ENCODE measurements at regions not wholly inside any gene's neighbourhood (a gene's known extent, or its start where the extent isn't known, plus 50 kb on each side); places are given as distances from the start of the nearest gene placed in this dataset.

DNA sequence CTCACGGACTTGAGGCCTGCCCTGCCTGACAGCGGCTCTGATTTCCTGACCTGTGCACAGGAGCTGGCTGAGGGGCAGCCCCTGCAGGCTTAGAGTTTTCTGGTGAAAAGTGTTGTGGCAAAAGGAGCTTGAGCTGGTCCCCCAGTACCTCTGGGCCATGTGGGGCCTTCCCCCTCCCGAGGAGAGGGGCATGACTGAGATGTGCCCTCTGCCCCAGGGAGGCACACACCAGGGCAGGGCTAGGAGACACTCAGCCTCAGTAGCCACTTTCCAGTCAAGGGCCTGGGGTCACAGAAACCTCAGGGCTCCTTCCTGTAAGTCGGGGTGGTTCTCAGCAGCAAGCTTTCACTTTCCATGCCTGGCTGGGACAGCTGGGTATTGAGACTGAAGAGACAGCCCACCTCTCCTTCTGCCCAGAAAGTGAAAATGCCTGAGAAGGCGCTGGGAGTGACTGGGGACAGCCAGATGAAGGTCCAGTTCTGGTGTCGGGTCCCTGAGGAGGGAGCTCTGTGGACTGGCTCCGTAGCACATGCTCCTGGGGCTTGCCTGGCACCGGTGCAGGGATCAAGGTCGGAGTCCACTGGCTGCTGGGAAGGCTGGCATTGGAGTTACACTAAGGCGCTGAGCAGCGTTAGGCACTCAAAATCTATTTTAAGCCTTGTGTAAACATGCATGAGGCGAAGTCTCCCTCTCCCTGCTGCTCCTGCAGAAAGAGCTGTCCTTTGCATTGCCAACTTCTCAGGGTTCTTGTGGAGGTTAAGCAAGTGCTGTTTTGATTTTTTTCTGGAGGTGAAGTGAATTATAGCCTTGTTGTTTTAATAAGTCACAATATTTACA is 394.9 kb downstream of the GADD45G start:
- Histone ChIP-seq H3K4ac (ENCODE audit: low read depth in 1 of 2, low read length in 2 of 2) (peak overlapping the region; percentile 83 to 86), H3K23ac (ENCODE audit: low read length in 2 of 2) (peak overlapping the region in 1 of 2 experiments; percentile 53), H2BK120ac (ENCODE audit: low read depth, low read length) (peak overlapping the region; percentile 90), H3K9ac (ENCODE audit: low read length) (peak overlapping the region; percentile 37), H2AFZ (ENCODE audit: low read depth, low read length) (peak overlapping the region; percentile 60), H2AK5ac (ENCODE audit: low read length, severe bottlenecking) (peak overlapping the region; percentile 61), H3K4me1 (ENCODE audit: control insufficient read depth, insufficient read depth, low read depth, low read length) (peaks cover 16% of the 10 kb centered on the region), H3K79me1 (replicated peaks; ENCODE audit: low read length, poor library complexity, severe bottlenecking) (no peaks in the 10 kb centered on the region), H3K27ac (ENCODE audit: low read length, poor library complexity, severe bottlenecking) (peak overlapping the region; percentile 41), H3K36me3 (ENCODE audit: control insufficient read depth in 1 of 2, insufficient read depth in 2 of 2, low read depth in 1 of 2, low read length in 2 of 2) (no peaks in the 10 kb centered on the region), H2BK5ac (ENCODE audit: low read depth, low read length, poor library complexity, severe bottlenecking) (peak overlapping the region; percentile 66), H3K4me2 (ENCODE audit: low read length, poor library complexity, severe bottlenecking) (peak overlapping the region; percentile 51), H3K9me3 (ENCODE audit: control insufficient read depth, low read length) (no peaks in the 10 kb centered on the region), H4K91ac (ENCODE audit: low read length) (peak overlapping the region; percentile 92), H2BK12ac (ENCODE audit: low read length in 2 of 2) (peak overlapping the region; percentile 69 to 99), H3K4me3 (ENCODE audit: insufficient read depth in 1 of 2, low read depth in 1 of 2, low read length in 2 of 2) (peak overlapping the region in 1 of 2 experiments; percentile 63), H2BK15ac (ENCODE audit: low read depth, poor library complexity, severe bottlenecking) (peak overlapping the region; percentile 80), H3K27me3 (ENCODE audit: control insufficient read depth in 1 of 2, insufficient read depth in 1 of 2, low read length in 2 of 2) (no peaks in the 10 kb centered on the region), H3K18ac (ENCODE audit: low read depth in 1 of 2, low read length in 2 of 2) (peak overlapping the region; percentile 79 to 85), H4K8ac (ENCODE audit: low read length) (peak overlapping the region; percentile 86), H3K14ac (ENCODE audit: low read length in 2 of 2) (peak overlapping the region in 1 of 2 experiments; percentile 91)
- DNase-seq = peak; percentile 88
- WGBS = 28% methylated on average over 12 of the region's 12 CpGs

DNA sequence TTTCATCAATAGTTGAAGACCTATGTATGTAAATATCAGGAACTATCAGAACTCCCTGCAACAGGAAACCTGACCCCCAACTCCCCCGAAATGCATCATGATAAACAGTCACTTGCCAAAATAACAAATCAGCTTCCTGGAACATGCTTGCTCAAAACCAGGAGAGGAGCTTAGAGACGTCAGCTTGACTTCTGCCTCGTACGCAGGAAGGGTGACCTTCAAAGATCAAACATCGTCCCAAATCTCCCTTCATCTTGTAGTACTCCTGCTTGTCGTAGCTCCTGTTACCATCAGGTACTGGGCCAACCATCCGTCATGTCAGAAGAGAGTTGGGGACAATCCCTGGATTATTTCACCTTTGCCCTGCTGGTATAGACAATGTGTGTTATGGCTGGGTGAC is 396.1 kb downstream of the GADD45G start:
- peak overlapping the region; percentile 30 for H2BK120ac ChIP-seq (ENCODE audit: low read depth, low read length)
- no peak overlapping the region for H3K14ac ChIP-seq (ENCODE audit: low read length in 2 of 2)
- H2BK5ac ChIP-seq (ENCODE audit: low read depth, low read length, poor library complexity, severe bottlenecking) = no peak overlapping the region
- peak overlapping the region; percentile 67 for H4K91ac ChIP-seq (ENCODE audit: low read length)
- 51% methylated on average over 7 of the region's 7 CpGs for WGBS
- H3K27ac ChIP-seq (ENCODE audit: low read length, poor library complexity, severe bottlenecking) = no peak overlapping the region
- no peaks in the 10 kb centered on the region for H3K27me3 ChIP-seq (ENCODE audit: control insufficient read depth in 1 of 2, insufficient read depth in 1 of 2, low read length in 2 of 2)
- peak overlapping the region in 1 of 2 experiments; percentile 42 for H3K23ac ChIP-seq (ENCODE audit: low read length in 2 of 2)
- H3K4me2 ChIP-seq (ENCODE audit: low read length, poor library complexity, severe bottlenecking) = no peak overlapping the region
- H3K4me3 ChIP-seq (ENCODE audit: insufficient read depth in 1 of 2, low read depth in 1 of 2, low read length in 2 of 2) = no peak overlapping the region
- H2AK5ac ChIP-seq (ENCODE audit: low read length, severe bottlenecking) = no peak overlapping the region
- H3K4ac ChIP-seq (ENCODE audit: low read depth in 1 of 2, low read length in 2 of 2) = peak overlapping the region in 1 of 2 experiments; percentile 24
- no peak overlapping the region for H4K8ac ChIP-seq (ENCODE audit: low read length)
- DNase-seq = no peak
- H3K18ac ChIP-seq (ENCODE audit: low read depth in 1 of 2, low read length in 2 of 2) = peak overlapping the region in 1 of 2 experiments; percentile 22
- H2BK15ac ChIP-seq (ENCODE audit: low read depth, poor library complexity, severe bottlenecking) = peak overlapping the region; percentile 17
- H3K79me1 ChIP-seq (replicated peaks; ENCODE audit: low read length, poor library complexity, severe bottlenecking) = no peaks in the 10 kb centered on the region
- H2BK12ac ChIP-seq (ENCODE audit: low read length in 2 of 2) = peak overlapping the region in 1 of 2 experiments; percentile 96
- no peak overlapping the region for H2AFZ ChIP-seq (ENCODE audit: low read depth, low read length)
- no peak overlapping the region for H3K9ac ChIP-seq (ENCODE audit: low read length)
- no peaks in the 10 kb centered on the region for H3K9me3 ChIP-seq (ENCODE audit: control insufficient read depth, low read length)
- H3K4me1 ChIP-seq (ENCODE audit: control insufficient read depth, insufficient read depth, low read depth, low read length) = peaks cover 14% of the 10 kb centered on the region
- no peaks in the 10 kb centered on the region for H3K36me3 ChIP-seq (ENCODE audit: control insufficient read depth in 1 of 2, insufficient read depth in 2 of 2, low read depth in 1 of 2, low read length in 2 of 2)

DNA sequence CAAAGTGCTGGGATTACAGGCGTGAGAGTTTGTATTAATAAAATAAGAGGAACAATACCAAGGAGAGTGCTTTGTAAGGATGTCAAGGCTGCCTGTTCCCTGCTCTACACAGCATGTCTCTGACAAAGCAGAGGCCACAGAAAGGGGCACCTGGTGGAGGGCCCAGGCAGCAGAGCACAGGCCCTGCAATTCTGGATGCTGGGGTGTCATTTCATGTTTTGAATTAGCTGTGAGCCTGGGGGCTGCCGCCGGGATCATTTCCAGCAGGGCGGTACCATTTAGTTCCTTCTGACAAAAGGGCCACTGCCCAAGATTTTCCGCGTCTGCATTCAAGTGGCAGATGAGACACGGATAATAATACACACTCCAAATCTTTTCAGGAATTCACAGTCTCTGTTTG is 396.9 kb downstream of the GADD45G start:
- Histone ChIP-seq H3K9me3 (ENCODE audit: control insufficient read depth, low read length) (no peaks in the 10 kb centered on the region), H2AFZ (ENCODE audit: low read depth, low read length) (no peak overlapping the region), H4K91ac (ENCODE audit: low read length) (no peak overlapping the region), H3K36me3 (ENCODE audit: control insufficient read depth in 1 of 2, insufficient read depth in 2 of 2, low read depth in 1 of 2, low read length in 2 of 2) (no peaks in the 10 kb centered on the region), H3K4ac (ENCODE audit: low read depth in 1 of 2, low read length in 2 of 2) (no peak overlapping the region), H2BK12ac (ENCODE audit: low read length in 2 of 2) (peak overlapping the region in 1 of 2 experiments; percentile 67), H3K4me3 (ENCODE audit: insufficient read depth in 1 of 2, low read depth in 1 of 2, low read length in 2 of 2) (no peak overlapping the region), H3K79me1 (replicated peaks; ENCODE audit: low read length, poor library complexity, severe bottlenecking) (no peaks in the 10 kb centered on the region), H3K9ac (ENCODE audit: low read length) (no peak overlapping the region), H3K14ac (ENCODE audit: low read length in 2 of 2) (no peak overlapping the region), H2BK5ac (ENCODE audit: low read depth, low read length, poor library complexity, severe bottlenecking) (no peak overlapping the region), H3K18ac (ENCODE audit: low read depth in 1 of 2, low read length in 2 of 2) (no peak overlapping the region), H2BK15ac (ENCODE audit: low read depth, poor library complexity, severe bottlenecking) (no peak overlapping the region), H3K4me1 (ENCODE audit: control insufficient read depth, insufficient read depth, low read depth, low read length) (peaks cover 14% of the 10 kb centered on the region), H4K8ac (ENCODE audit: low read length) (no peak overlapping the region), H2BK120ac (ENCODE audit: low read depth, low read length) (no peak overlapping the region), H3K23ac (ENCODE audit: low read length in 2 of 2) (no peak overlapping the region), H2AK5ac (ENCODE audit: low read length, severe bottlenecking) (no peak overlapping the region), H3K4me2 (ENCODE audit: low read length, poor library complexity, severe bottlenecking) (no peak overlapping the region), H3K27me3 (ENCODE audit: control insufficient read depth in 1 of 2, insufficient read depth in 1 of 2, low read length in 2 of 2) (no peaks in the 10 kb centered on the region), H3K27ac (ENCODE audit: low read length, poor library complexity, severe bottlenecking) (no peak overlapping the region)
- DNase-seq = no peak
- 89% methylated on average over 7 of the region's 7 CpGs for whole genome bisulfite sequencing

DNA sequence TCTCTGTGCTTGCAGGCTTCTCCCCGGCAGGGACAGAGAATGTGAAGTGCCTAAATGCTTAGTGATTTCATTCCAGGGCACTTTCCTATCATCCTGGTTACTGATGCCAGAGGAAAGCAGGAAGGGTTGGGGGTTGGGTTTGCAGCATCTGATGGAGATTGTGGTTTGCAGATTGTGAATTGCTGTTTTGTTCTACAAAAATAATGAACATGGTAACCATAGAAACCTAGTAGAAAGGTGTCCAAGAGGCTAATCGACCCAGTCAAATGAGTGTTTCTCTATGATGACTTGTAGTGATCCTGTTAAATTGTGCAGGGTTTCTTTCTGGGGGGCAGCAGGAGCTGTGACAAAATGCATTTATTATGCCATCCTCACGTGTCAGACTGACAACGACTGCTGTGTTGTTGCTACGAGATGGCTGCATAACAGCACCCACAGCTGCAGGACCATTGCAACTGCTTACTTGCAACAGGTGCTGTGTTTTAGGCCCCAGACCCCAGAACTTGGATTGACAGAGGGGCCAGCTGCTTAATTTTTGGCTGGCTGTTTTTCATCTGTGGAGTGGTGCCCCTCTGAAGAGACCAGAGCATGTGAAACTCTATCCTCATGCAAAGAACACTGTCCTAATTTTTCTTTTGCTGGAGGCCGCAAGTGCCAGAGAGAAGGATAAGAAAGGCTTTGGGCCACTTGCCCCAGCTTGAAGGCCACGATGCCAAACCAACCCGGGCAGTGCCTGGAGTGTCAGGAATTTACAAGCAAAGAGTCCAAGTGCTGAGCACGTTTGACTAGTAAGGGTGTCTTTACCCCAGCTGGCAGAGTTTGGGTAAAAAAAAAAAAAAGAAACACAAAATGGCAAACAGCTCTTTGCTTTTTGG is 397.8 kb downstream of the GADD45G start:
- Histone ChIP-seq H3K4ac (ENCODE audit: low read depth in 1 of 2, low read length in 2 of 2) (no peak overlapping the region), H2BK12ac (ENCODE audit: low read length in 2 of 2) (peak overlapping the region in 1 of 2 experiments; percentile 43), H3K27ac (ENCODE audit: low read length, poor library complexity, severe bottlenecking) (no peak overlapping the region), H3K18ac (ENCODE audit: low read depth in 1 of 2, low read length in 2 of 2) (peak overlapping the region in 1 of 2 experiments; percentile 81), H3K36me3 (ENCODE audit: control insufficient read depth in 1 of 2, insufficient read depth in 2 of 2, low read depth in 1 of 2, low read length in 2 of 2) (no peaks in the 10 kb centered on the region), H2BK15ac (ENCODE audit: low read depth, poor library complexity, severe bottlenecking) (no peak overlapping the region), H2BK5ac (ENCODE audit: low read depth, low read length, poor library complexity, severe bottlenecking) (no peak overlapping the region), H3K23ac (ENCODE audit: low read length in 2 of 2) (no peak overlapping the region), H4K91ac (ENCODE audit: low read length) (peak overlapping the region; percentile 80), H3K9ac (ENCODE audit: low read length) (no peak overlapping the region), H2AFZ (ENCODE audit: low read depth, low read length) (no peak overlapping the region), H4K8ac (ENCODE audit: low read length) (no peak overlapping the region), H3K9me3 (ENCODE audit: control insufficient read depth, low read length) (no peaks in the 10 kb centered on the region), H3K27me3 (ENCODE audit: control insufficient read depth in 1 of 2, insufficient read depth in 1 of 2, low read length in 2 of 2) (no peaks in the 10 kb centered on the region), H2BK120ac (ENCODE audit: low read depth, low read length) (no peak overlapping the region), H3K14ac (ENCODE audit: low read length in 2 of 2) (peak overlapping the region in 1 of 2 experiments; percentile 58), H2AK5ac (ENCODE audit: low read length, severe bottlenecking) (no peak overlapping the region), H3K4me1 (ENCODE audit: control insufficient read depth, insufficient read depth, low read depth, low read length) (peaks cover 17% of the 10 kb centered on the region), H3K79me1 (replicated peaks; ENCODE audit: low read length, poor library complexity, severe bottlenecking) (no peaks in the 10 kb centered on the region), H3K4me2 (ENCODE audit: low read length, poor library complexity, severe bottlenecking) (no peak overlapping the region), H3K4me3 (ENCODE audit: insufficient read depth in 1 of 2, low read depth in 1 of 2, low read length in 2 of 2) (no peak overlapping the region)
- WGBS = 78% methylated on average over 9 of the region's 9 CpGs
- DNase-seq = no peak
